ENCODE measurements at regions not wholly inside any gene's neighbourhood (a gene's known extent, or its start where the extent isn't known, plus 50 kb on each side); places are given as distances from the start of the nearest gene placed in this dataset.

DNA sequence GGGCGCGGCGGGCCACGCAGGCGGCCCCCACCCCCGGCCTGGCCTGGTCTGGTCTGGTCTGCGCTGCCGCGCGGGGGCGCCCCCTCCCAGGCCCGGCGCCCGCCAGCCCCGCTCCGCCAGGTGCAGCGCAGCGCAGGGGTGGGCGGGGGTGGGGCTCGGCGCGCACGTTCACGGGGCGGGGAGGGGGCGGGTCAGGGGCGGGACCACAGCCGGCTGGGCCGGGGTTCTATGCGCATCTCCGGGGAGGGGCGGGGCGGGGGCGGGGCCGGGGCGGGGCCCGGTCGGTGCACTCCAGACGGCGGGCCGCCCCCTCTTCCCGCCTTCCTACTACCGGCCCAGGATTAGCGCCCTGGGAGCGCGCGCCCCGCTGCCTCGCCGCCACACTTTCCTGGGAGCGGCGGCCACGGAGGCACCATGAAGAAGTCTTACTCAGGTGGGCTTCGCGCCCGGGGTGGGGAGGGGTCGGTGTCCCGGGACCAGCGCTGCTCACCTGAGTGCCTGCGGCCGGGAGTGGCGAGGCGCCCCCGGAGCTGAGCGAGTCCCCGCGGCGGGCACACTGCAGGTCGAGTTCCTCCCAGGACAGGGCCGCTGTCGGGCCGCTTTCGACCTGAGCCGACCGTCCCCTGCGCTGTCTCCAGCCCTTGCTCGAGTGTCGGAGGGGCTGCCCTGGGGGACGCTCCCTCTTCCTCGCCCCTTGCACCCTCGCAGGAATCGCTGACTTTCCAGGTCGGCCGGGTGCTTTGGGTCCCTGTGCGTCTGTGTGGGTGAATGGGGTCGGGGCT lies 140.5 kb downstream of the SEC14L1 start (continued):
- TF ChIP-seq NR3C1 (CRISPR knock-in tag; IDR thresholded peaks at IDR 0.05) = no peak
- TF ChIP-seq ZFAT (CRISPR knock-in tag; conservative IDR thresholded peaks at IDR 0.05) = no peak
- TF ChIP-seq ZNF333 (CRISPR knock-in tag; IDR thresholded peaks at IDR 0.05; ENCODE audit: borderline replicate concordance) = no peak
- TF ChIP-seq HMG20B (CRISPR knock-in tag; conservative IDR thresholded peaks at IDR 0.05) = 0 out of 2 replicates have a peak, but pooled peaks have one; percentile 15
- no peak for TF ChIP-seq MBD4 (IDR thresholded peaks at IDR 0.05; ENCODE audit: borderline replicate concordance, low read length)
- TF ChIP-seq CC2D1A (CRISPR knock-in tag; IDR thresholded peaks at IDR 0.05) = no peak
- TF ChIP-seq BORCS8-MEF2B (CRISPR knock-in tag; IDR thresholded peaks at IDR 0.05) = no peak
- TF ChIP-seq ZNF556 (CRISPR knock-in tag; IDR thresholded peaks at IDR 0.05; ENCODE audit: borderline replicate concordance) = peak; percentile 37; the same call in 1 of the 2 replicates
- TF ChIP-seq, protein P1, sequence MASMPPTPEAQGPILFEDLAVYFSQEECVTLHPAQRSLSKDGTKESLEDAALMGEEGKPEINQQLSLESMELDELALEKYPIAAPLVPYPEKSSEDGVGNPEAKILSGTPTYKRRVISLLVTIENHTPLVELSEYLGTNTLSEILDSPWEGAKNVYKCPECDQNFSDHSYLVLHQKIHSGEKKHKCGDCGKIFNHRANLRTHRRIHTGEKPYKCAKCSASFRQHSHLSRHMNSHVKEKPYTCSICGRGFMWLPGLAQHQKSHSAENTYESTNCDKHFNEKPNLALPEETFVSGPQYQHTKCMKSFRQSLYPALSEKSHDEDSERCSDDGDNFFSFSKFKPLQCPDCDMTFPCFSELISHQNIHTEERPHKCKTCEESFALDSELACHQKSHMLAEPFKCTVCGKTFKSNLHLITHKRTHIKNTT (CRISPR knock-in tag; IDR thresholded peaks at IDR 0.05) = no peak
- TF ChIP-seq, protein P2, sequence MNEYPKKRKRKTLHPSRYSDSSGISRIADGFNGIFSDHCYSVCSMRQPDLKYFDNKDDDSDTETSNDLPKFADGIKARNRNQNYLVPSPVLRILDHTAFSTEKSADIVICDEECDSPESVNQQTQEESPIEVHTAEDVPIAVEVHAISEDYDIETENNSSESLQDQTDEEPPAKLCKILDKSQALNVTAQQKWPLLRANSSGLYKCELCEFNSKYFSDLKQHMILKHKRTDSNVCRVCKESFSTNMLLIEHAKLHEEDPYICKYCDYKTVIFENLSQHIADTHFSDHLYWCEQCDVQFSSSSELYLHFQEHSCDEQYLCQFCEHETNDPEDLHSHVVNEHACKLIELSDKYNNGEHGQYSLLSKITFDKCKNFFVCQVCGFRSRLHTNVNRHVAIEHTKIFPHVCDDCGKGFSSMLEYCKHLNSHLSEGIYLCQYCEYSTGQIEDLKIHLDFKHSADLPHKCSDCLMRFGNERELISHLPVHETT (CRISPR knock-in tag; conservative IDR thresholded peaks at IDR 0.05) = no peak
- TF ChIP-seq, protein P3, sequence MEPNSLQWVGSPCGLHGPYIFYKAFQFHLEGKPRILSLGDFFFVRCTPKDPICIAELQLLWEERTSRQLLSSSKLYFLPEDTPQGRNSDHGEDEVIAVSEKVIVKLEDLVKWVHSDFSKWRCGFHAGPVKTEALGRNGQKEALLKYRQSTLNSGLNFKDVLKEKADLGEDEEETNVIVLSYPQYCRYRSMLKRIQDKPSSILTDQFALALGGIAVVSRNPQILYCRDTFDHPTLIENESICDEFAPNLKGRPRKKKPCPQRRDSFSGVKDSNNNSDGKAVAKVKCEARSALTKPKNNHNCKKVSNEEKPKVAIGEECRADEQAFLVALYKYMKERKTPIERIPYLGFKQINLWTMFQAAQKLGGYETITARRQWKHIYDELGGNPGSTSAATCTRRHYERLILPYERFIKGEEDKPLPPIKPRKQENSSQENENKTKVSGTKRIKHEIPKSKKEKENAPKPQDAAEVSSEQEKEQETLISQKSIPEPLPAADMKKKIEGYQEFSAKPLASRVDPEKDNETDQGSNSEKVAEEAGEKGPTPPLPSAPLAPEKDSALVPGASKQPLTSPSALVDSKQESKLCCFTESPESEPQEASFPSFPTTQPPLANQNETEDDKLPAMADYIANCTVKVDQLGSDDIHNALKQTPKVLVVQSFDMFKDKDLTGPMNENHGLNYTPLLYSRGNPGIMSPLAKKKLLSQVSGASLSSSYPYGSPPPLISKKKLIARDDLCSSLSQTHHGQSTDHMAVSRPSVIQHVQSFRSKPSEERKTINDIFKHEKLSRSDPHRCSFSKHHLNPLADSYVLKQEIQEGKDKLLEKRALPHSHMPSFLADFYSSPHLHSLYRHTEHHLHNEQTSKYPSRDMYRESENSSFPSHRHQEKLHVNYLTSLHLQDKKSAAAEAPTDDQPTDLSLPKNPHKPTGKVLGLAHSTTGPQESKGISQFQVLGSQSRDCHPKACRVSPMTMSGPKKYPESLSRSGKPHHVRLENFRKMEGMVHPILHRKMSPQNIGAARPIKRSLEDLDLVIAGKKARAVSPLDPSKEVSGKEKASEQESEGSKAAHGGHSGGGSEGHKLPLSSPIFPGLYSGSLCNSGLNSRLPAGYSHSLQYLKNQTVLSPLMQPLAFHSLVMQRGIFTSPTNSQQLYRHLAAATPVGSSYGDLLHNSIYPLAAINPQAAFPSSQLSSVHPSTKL (CRISPR knock-in tag; IDR thresholded peaks at IDR 0.05) = peak; percentile 30; the same call in 1 of the 2 replicates
- TF ChIP-seq ZNF496 (CRISPR knock-in tag; IDR thresholded peaks at IDR 0.05; ENCODE audit: insufficient replicate concordance) = no peak
- no peak for TF ChIP-seq ZFP36L1 (CRISPR knock-in tag; IDR thresholded peaks at IDR 0.05)
- TF ChIP-seq, protein P4, sequence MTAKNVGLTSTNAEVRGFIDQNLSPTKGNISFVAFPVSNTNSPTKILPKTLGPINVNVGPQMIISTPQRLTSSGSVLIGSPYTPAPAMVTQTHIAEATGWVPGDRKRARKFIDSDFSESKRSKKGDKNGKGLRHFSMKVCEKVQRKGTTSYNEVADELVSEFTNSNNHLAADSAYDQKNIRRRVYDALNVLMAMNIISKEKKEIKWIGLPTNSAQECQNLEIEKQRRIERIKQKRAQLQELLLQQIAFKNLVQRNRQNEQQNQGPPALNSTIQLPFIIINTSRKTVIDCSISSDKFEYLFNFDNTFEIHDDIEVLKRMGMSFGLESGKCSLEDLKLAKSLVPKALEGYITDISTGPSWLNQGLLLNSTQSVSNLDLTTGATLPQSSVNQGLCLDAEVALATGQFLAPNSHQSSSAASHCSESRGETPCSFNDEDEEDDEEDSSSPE (CRISPR knock-in tag; IDR thresholded peaks at IDR 0.05) = peak; percentile 92
- TF ChIP-seq PAX8 (CRISPR knock-in tag; IDR thresholded peaks at IDR 0.05; ENCODE audit: borderline replicate concordance) = no peak; the same call in 1 of the 2 replicates
- TF ChIP-seq REXO4 (CRISPR knock-in tag; IDR thresholded peaks at IDR 0.05; ENCODE audit: borderline replicate concordance) = no peak
- TF ChIP-seq PTBP1 (IDR thresholded peaks at IDR 0.05; ENCODE audit: low read depth, low read length, poor library complexity, severe bottlenecking) = peak; percentile 16

Measured in HepG2 (cell line).